Stimulated activated naive CD8-positive, alpha-beta T cell treated with anti-CD3 and anti-CD28 coated beads, Interleukin-15, Interleukin-2, amounts not matched to agents 100 U/mL and 50 U/mL, for 24 hours (primary cell): ENCODE measurements at regions not wholly inside any gene's neighbourhood (a gene's known extent, or its start where the extent isn't known, plus 50 kb on each side); places are given as distances from the start of the nearest gene placed in this dataset.

Source experiments
- ATAC-seq: fragments of 150-1000 bp; cut with Tn5 transposase; one replicate; pipeline ENCODE4 v1.10.0; 2021
- DNase-seq: peaks from one replicate; pipeline ENCODE4 v3.0.0; 2021

DNA sequence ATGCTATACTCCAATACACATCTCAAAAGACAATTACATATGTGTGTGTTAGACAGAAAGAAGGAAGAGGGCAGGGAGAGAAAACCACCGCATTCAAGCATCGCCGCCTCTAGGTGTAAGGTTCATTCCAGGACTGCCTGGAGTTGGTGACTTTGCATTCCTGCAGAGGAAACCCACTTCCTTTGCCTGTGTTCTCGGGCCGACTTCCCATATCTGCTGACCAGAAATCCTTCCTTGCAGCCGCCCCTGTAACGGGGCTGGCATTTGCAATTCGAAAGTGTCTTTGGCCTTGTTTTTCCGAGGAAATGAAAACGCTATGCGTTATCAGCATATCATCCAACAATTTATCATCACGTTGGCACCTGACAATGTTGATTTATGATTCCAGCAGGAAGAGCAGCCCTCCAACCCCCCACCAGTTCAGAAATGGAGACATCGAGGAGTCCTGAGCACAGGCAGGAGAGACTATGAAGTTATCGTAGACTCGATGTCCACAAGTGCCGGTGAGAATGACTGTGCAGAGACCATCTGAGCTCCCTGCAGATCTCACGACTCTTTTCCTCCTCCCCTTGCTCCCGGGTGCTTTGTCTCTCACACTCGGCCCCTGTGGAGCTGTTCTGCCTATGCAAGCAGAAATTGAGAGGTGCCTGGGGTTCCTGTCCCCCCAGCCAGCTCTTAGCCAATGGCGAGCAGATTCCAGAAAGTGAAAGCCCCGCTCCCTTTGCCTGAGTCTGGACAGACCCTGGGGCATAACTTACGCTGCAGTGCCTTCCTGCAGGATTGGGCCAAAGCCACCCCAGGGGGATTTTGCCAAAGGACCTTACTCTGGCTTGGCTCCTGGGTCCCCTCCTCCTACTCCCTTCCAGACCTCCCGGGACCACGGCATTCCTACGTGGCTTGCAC, 68.9 kb upstream of the FOXK1 start:
- no peak for DNase-seq

DNA sequence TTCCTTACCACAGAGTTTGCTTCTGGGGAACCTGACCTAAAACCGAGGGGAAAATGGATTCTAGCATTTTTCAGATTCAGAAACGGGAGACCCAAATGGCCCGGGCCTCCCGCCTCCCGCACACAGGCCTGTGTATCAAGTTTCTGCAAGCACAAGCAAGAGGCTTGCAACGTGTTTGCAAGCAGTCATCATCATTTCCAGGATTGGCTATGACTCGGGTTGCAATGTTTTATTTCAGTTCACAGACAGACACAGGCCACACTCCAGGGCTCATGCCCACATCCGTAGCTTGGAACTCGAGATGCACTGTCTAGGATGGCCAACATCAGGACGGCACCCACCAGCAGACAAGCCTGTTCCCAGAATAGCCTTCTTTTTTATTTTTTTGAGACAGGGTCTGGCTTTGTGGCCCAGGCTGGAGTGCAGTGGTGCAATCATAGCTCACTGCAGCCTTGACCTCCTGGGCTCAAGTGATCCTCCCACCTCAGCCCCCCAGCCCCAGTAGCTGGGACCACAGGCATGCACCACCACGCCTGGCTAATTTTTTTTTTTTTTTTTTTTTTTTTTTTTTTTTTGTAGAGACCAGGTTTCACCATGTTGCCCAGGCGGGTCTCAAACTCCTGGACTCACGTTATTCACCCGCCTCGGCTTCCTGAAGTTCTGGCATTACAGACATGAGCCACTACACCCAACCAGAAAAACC, 68.1 kb upstream of the FOXK1 start:
- ATAC-seq (no peak), DNase-seq (no peak)

More for the DNA sequence above, 68.9 kb upstream of the FOXK1 start:
- no peak for ATAC-seq

DNA sequence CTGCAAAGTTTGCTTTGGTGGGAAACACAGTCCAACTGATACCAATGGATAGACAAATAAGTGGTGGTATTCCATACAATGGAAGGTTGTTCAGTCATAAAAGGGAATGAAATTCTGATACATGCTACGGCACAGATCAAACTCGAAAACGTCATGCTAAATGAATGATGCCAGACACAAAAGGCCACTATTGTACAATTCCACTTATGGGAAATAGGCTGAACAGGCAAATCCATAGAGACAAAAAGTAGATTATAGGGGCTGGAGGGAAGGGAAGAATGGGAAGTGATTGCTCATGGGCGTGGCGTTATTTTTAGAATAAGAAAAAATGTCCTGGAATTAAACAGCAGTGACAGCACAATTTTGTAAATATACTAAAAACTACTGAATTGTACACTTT, 66.0 kb upstream of the FOXK1 start:
- ATAC-seq = no peak
- DNase-seq = no peak

DNA sequence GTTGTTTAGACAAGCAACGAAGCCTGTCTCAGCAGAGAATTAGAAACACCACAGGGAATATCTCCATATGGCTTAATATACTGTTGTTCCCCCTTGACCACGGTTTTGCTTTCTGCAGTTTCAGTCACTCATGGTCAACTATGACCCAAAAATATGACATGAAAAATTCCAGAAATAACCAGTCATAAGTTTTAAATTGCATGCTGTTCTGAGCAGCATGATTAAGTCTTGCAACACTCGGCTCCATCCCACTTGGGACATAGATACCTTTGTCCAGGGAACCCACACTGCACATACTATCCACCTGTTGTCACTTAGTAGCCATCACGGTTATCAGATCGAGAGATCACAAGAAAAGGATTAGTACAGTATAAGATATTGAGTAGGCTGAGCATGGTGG, 60.7 kb upstream of the FOXK1 start:
- DNase-seq = no peak
- no peak for ATAC-seq

DNA sequence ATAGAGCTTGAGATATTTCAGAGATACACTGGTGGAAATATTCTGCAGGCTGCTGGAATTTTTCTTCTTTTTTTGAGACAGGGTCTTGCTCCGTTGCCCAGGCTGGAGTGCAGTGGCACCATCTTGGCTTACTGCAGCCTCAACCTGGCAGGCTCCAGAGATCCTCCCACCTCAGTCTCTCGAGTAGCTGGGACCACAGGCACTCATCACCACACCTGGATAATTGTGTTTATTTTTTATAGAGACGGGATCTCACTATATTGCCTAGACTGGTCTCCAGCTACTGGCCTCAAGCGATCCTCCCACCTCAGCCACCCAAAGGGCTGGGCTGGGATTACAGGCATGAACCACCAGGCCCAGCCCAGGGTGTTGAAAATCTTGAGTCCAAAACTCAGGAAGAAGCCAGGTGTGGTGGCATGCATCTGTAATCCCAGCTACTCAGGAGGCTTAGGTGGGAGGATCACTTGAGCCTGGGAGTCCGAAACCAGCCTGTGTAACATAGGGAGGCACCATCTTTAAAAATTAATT, 55.7 kb upstream of the FOXK1 start:
- ATAC-seq = no peak
- no peak for DNase-seq

DNA sequence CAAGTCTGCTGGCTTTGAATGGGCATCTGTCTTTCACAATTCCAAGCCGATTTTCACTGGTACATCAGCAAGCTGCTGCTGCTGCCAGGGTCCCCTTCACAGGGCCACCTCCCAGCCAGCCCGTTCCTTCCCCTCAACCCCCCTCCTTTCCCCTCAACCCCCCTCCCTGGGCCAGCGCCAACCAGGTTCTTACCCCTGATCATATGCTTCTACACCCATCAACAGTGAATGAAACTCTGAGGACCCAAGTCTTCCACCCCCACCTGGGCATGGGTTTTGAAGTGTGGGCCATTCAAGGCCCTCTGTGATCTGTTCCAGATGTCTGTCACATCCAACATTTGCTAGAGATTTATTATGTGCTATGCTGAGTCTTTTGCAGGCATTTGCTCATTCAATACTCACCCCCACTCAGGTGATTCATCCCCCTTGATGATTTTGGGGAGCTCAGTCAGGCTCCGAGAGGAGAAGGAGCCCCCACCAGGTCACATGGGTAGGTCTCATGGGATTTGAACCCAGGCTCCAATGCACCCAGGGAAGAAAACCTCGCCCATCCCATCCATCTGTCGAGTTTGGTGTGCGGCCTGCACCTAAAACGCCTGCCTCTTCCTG, 52.7 kb upstream of the FOXK1 start:
- DNase-seq (no peak), ATAC-seq (no peak)

DNA sequence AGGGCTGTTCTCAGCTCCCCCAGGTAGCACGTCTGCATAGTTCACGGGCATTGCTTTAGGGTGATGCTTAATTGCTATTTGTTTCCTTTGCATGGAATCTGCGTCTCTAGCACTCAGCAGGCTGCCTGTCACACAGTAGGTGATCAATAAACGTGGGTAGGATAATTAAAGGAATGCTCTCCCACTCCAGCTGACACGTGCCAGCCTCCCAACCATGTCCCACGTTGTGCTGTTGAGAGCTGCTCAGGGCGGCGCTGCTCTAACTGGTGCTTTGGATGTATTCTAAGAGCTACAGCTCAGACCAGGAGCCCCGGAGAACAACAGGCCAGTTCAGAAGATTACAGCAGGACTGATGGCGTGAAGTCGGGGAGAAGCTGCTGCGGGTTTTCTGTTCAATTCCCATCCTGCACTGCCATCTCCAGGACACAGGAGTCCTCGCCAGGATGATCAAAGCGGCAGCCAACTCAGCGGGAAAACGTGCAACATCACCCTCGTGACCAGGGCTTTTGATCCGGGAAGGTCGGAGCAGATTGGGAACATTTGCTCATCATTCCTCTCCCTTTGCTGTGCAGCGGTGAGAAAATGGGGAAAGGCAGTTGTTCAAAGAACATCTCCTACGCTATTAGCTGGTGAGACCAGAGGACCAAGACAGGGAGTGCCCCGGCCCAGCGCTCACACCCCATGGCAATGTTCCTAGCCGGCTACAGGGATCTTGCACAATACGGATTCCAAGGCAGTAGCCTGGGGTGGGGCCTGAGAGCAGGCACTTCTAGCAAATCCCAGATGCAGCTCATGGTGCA, 50.5 kb upstream of the FOXK1 start:
- DNase-seq (no peak), ATAC-seq (no peak)
